Osteoblast (primary cell): ENCODE measurements at regions not wholly inside any gene's neighbourhood (a gene's known extent, or its start where the extent isn't known, plus 50 kb on each side); places are given as distances from the start of the nearest gene placed in this dataset.
A peak's percentile ranks its signal among the peaks of the same experiment; 100 is the strongest.

Experiments used
- DNase-seq: peaks from one replicate; pipeline ENCODE4 v3.0.0; 2011; ENCODE audit warnings: low spot score, mixed read lengths; ENCODE audit not compliant: insufficient read length; ENCODE audit errors: missing footprints
- H2AFZ ChIP-seq: 2 replicates; pipeline ENCODE4 v1.6.0; 2011; ENCODE audit warnings: mild to moderate bottlenecking, low read length
- H3K27ac ChIP-seq: 2 replicates; pipeline ENCODE4 v1.5.1; 2011; ENCODE audit warnings: mild to moderate bottlenecking, low read depth, low read length, moderate library complexity
- H3K27me3 ChIP-seq: 2 replicates; pipeline ENCODE4 v1.6.0; 2012; ENCODE audit warnings: mild to moderate bottlenecking, control low read depth, inconsistent platforms, low read length, moderate library complexity; ENCODE audit not compliant: insufficient read depth
- H3K36me3 ChIP-seq: 2 replicates; pipeline ENCODE4 v1.5.1; 2011; ENCODE audit warnings: mild to moderate bottlenecking, low read length, control low read depth, moderate library complexity; ENCODE audit not compliant: insufficient read depth
- H3K4me1 ChIP-seq: 2 replicates; pipeline ENCODE4 v1.5.1; 2011; ENCODE audit warnings: mild to moderate bottlenecking, low read length, control low read depth, moderate library complexity; ENCODE audit not compliant: insufficient read depth
- H3K4me2 ChIP-seq: 2 replicates; pipeline ENCODE4 v1.6.0; 2011; ENCODE audit warnings: mild to moderate bottlenecking, low read length; ENCODE audit not compliant: insufficient read depth
- H3K4me3 ChIP-seq: fragments of 200-600 bp; sonication (generic); 3 replicates; pipeline ENCODE4 v1.5.1; 2012; ENCODE audit warnings: mild to moderate bottlenecking, low read length, inconsistent platforms; ENCODE audit not compliant: insufficient read depth
- H3K79me2 ChIP-seq: 2 replicates; pipeline ENCODE4 v1.6.0; 2012; ENCODE audit warnings: mild to moderate bottlenecking, low read length, control low read depth, inconsistent platforms; ENCODE audit not compliant: insufficient read depth
- H3K9me3 ChIP-seq: 2 replicates; pipeline ENCODE4 v1.5.1; 2011; ENCODE audit warnings: low read depth, low read length, control low read depth
- H4K20me1 ChIP-seq: 2 replicates; pipeline ENCODE4 v1.6.0; 2012; ENCODE audit warnings: mild to moderate bottlenecking, low read length, control low read depth; ENCODE audit not compliant: insufficient read depth
- CTCF ChIP-seq: IDR thresholded peaks from 2 replicates; pipeline ENCODE4 v1.5.1; 2011; ENCODE audit warnings: mild to moderate bottlenecking, low read depth, low read length, moderate library complexity; ENCODE audit errors: extremely low read depth

GRCh38 chr7:36001546-36001945 is 151.5 kb upstream of the EEPD1 start:
- Histone ChIP-seq H3K4me2 (no peak overlapping the region), H3K27me3 (no peaks in the 10 kb centered on the region), H3K9me3 (no peaks in the 10 kb centered on the region), H3K27ac (no peak overlapping the region), H3K4me1 (no peaks in the 10 kb centered on the region), H3K79me2 (no peaks in the 10 kb centered on the region), H3K36me3 (no peaks in the 10 kb centered on the region), H3K4me3 (no peak overlapping the region), H4K20me1 (no peaks in the 10 kb centered on the region), H2AFZ (no peak overlapping the region)
- TF ChIP-seq CTCF: no peak
- peak; percentile 8 for DNase-seq

GRCh38 chr7:36002900-36003299 is 150.2 kb upstream of the EEPD1 start:
- Histone ChIP-seq H3K79me2 (no peaks in the 10 kb centered on the region), H2AFZ (no peak overlapping the region), H3K27ac (no peak overlapping the region), H3K27me3 (no peaks in the 10 kb centered on the region), H3K36me3 (no peaks in the 10 kb centered on the region), H3K4me3 (no peak overlapping the region), H4K20me1 (no peaks in the 10 kb centered on the region), H3K4me1 (no peaks in the 10 kb centered on the region), H3K4me2 (no peak overlapping the region), H3K9me3 (no peaks in the 10 kb centered on the region)
- DNase-seq: no peak
- TF ChIP-seq CTCF: no peak

GRCh38 chr7:36003343-36003742 is 149.7 kb upstream of the EEPD1 start:
- H3K36me3 ChIP-seq: no peaks in the 10 kb centered on the region
- H3K4me2 ChIP-seq: no peak overlapping the region
- H2AFZ ChIP-seq: no peak overlapping the region
- H3K9me3 ChIP-seq: no peaks in the 10 kb centered on the region
- H3K79me2 ChIP-seq: no peaks in the 10 kb centered on the region
- no peak for TF ChIP-seq CTCF
- no peaks in the 10 kb centered on the region for H3K27me3 ChIP-seq
- no peaks in the 10 kb centered on the region for H4K20me1 ChIP-seq
- no peaks in the 10 kb centered on the region for H3K4me1 ChIP-seq
- H3K27ac ChIP-seq: no peak overlapping the region
- no peak overlapping the region for H3K4me3 ChIP-seq
- no peak for DNase-seq

GRCh38 chr7:36005293-36005692 is 147.8 kb upstream of the EEPD1 start:
- Histone ChIP-seq H3K4me2 (no peak overlapping the region), H3K9me3 (no peaks in the 10 kb centered on the region), H3K4me1 (no peaks in the 10 kb centered on the region), H4K20me1 (no peaks in the 10 kb centered on the region), H3K36me3 (no peaks in the 10 kb centered on the region), H2AFZ (no peak overlapping the region), H3K27ac (no peak overlapping the region), H3K27me3 (no peaks in the 10 kb centered on the region), H3K4me3 (no peak overlapping the region), H3K79me2 (no peaks in the 10 kb centered on the region)
- TF ChIP-seq CTCF: no peak
- no peak for DNase-seq
